Renal pelvis (tissue), 1 donor: ENCODE measurements at regions not wholly inside any gene's neighbourhood (a gene's known extent, or its start where the extent isn't known, plus 50 kb on each side); places are given as distances from the start of the nearest gene placed in this dataset.

Source experiments
- DNase-seq: peaks from one replicate; pipeline ENCODE4 v3.0.0-alpha.2; 2013

- DNase-seq = no peak
Observed at GRCh38 chr2:196399096-196399495, 227.7 kb upstream of the STK17B start.

- DNase-seq = no peak
Observed at GRCh38 chr2:196399722-196400691, 228.6 kb upstream of the STK17B start.

- no peak for DNase-seq
Observed at GRCh38 chr2:196403471-196403870, 232.1 kb upstream of the STK17B start.

- DNase-seq = no peak
Observed at GRCh38 chr2:196404276-196404675, 232.9 kb upstream of the STK17B start.

GRCh38 chr2:196407675-196408264 is 231.7 kb upstream of the CCDC150 start:
- no peak for DNase-seq

GRCh38 chr2:196409376-196409775 is 230.1 kb upstream of the CCDC150 start:
- no peak for DNase-seq

GRCh38 chr2:196410008-196410407 is 229.5 kb upstream of the CCDC150 start:
- DNase-seq = no peak

- no peak for DNase-seq
Observed at GRCh38 chr2:196413821-196414274, 225.7 kb upstream of the CCDC150 start.

- DNase-seq = no peak
Observed at GRCh38 chr2:196415384-196415783, 224.1 kb upstream of the CCDC150 start.

GRCh38 chr2:196420143-196420542 is 219.4 kb upstream of the CCDC150 start:
- no peak for DNase-seq

- no peak for DNase-seq
Observed at GRCh38 chr2:196421880-196422279, 217.6 kb upstream of the CCDC150 start.

- DNase-seq = no peak
Observed at GRCh38 chr2:196422361-196422760, 217.2 kb upstream of the CCDC150 start.

- DNase-seq = no peak
Observed at GRCh38 chr2:196426122-196426521, 213.4 kb upstream of the CCDC150 start.

GRCh38 chr2:196427986-196428634 is 211.4 kb upstream of the CCDC150 start:
- peak; percentile 52 for DNase-seq

- DNase-seq = no peak
Observed at GRCh38 chr2:196431076-196431475, 208.4 kb upstream of the CCDC150 start.

- no peak for DNase-seq
Observed at GRCh38 chr2:196431957-196432356, 207.6 kb upstream of the CCDC150 start.

GRCh38 chr2:196433116-196433515 is 206.4 kb upstream of the CCDC150 start:
- no peak for DNase-seq

GRCh38 chr2:196434217-196434616 is 205.3 kb upstream of the CCDC150 start:
- DNase-seq = no peak

GRCh38 chr2:196435189-196435588 is 204.3 kb upstream of the CCDC150 start:
- DNase-seq = no peak

GRCh38 chr2:196437626-196438025 is 201.9 kb upstream of the CCDC150 start:
- no peak for DNase-seq

GRCh38 chr2:196439760-196440159 is 199.8 kb upstream of the CCDC150 start:
- DNase-seq = no peak

- no peak for DNase-seq
Observed at GRCh38 chr2:196440413-196440812, 199.1 kb upstream of the CCDC150 start.

- no peak for DNase-seq
Observed at GRCh38 chr2:196441527-196441926, 198.0 kb upstream of the CCDC150 start.
